MM.1S (cell line): ENCODE measurements at regions not wholly inside any gene's neighbourhood (a gene's known extent, or its start where the extent isn't known, plus 50 kb on each side); places are given as distances from the start of the nearest gene placed in this dataset.

Source experiments
- DNase-seq: peaks from one replicate; pipeline ENCODE4 v3.0.0-alpha.2; 2015
- H2AFZ ChIP-seq: fragments of 300-600 bp; sonication (generic); 2 replicates; pipeline ENCODE4 v1.6.0; 2016; ENCODE audit warnings: antibody characterized with exemption, low read length
- H3F3A ChIP-seq: fragments of 300-600 bp; sonication (generic); 2 replicates; pipeline ENCODE4 v1.6.1; 2016; ENCODE audit warnings: mild to moderate bottlenecking, antibody characterized with exemption, low read length, moderate library complexity, mixed read lengths; ENCODE audit not compliant: insufficient read depth
- H3K27ac ChIP-seq: fragments of 300-600 bp; sonication (generic); 2 replicates; pipeline ENCODE4 v1.5.1; 2016; ENCODE audit warnings: mild to moderate bottlenecking, low read length
- H3K27me3 ChIP-seq: fragments of 300-600 bp; sonication (generic); replicated peaks from 2 replicates; pipeline ENCODE4 v1.6.0; 2016; ENCODE audit warnings: low read length; ENCODE audit not compliant: insufficient read depth
- H3K36me3 ChIP-seq: fragments of 300-600 bp; sonication (generic); replicated peaks from 2 replicates; pipeline ENCODE4 v1.6.1; 2016; ENCODE audit warnings: mild to moderate bottlenecking, low read length, mixed read lengths; ENCODE audit not compliant: insufficient read depth
- H3K4me1 ChIP-seq: fragments of 300-600 bp; sonication (generic); 2 replicates; pipeline ENCODE4 v1.6.1; 2016; ENCODE audit warnings: low read length, mixed read lengths
- H3K4me2 ChIP-seq: fragments of 300-600 bp; sonication (generic); 2 replicates; pipeline ENCODE4 v1.6.0; 2016; ENCODE audit warnings: low read depth, low read length
- H3K4me3 ChIP-seq: fragments of 300-600 bp; sonication (generic); 2 replicates; pipeline ENCODE4 v1.5.1; 2016; ENCODE audit warnings: low read length, mixed read lengths
- H3K79me2 ChIP-seq: fragments of 300-600 bp; sonication (generic); 2 replicates; pipeline ENCODE4 v1.6.1; 2016; ENCODE audit warnings: mixed run types, low read length, mixed read lengths
- H3K9ac ChIP-seq: fragments of 300-600 bp; sonication (generic); 2 replicates; pipeline ENCODE4 v1.6.1; 2016; ENCODE audit warnings: low read length, mixed read lengths
- H3K9me2 ChIP-seq: fragments of 300-600 bp; sonication (generic); replicated peaks from 2 replicates; pipeline ENCODE4 v1.6.1; 2016; ENCODE audit warnings: mild to moderate bottlenecking, low read length, mixed read lengths; ENCODE audit not compliant: insufficient read depth
- H3K9me3 ChIP-seq: fragments of 300-600 bp; sonication (generic); replicated peaks from 2 replicates; pipeline ENCODE4 v1.6.1; 2016; ENCODE audit warnings: mild to moderate bottlenecking, low read length, mixed read lengths; ENCODE audit not compliant: insufficient read depth
- H4K20me1 ChIP-seq: fragments of 300-600 bp; sonication (generic); 2 replicates; pipeline ENCODE4 v1.6.1; 2016; ENCODE audit warnings: mild to moderate bottlenecking, low read length, moderate library complexity, mixed read lengths; ENCODE audit not compliant: insufficient read depth
- EZH2 ChIP-seq: fragments of 300-600 bp; sonication (generic); optimal IDR thresholded peaks from 2 replicates; pipeline ENCODE3; 2017; ENCODE audit warnings: low read depth, mild to moderate bottlenecking, antibody characterized with exemption, low read length, mixed read lengths
- EZH2phosphoT487 ChIP-seq: fragments of 300-600 bp; sonication (generic); IDR thresholded peaks from 2 replicates; pipeline ENCODE4 v1.6.1; 2018; ENCODE audit warnings: antibody characterized with exemption, low read length
- TF ChIP-seq, protein P1 (sequence below): fragments of 300-600 bp; sonication (generic); IDR thresholded peaks from 2 replicates; pipeline ENCODE4 v1.5.1; 2016; ENCODE audit warnings: antibody characterized with exemption, low read length, mixed read lengths

DNA sequence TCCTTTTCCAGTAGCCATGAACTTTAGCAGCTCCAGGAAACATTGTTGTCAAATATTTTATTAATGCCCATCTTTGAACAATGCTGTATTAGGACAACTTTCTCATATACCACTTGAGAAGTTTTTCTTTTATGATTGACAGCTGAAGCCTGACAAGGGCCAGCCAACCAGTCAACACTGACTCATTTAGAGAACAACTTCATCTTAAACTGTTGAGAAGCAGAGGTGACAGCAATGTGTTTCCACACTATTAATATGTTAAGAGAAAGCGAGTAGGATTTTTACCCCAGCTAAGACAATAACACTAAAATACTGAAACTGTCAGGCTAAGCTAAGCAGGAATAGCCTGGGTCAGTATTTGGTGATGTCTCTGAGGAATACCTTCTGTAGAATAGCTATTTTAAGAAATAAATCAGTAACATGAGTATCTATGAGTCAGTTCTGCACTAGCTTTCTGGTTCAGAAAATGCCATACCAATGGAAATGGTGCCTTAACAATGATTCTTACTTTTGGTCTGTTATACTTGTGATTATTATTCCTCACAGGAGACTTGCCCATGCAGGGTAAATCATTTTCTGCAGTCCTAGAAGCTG lies 168.8 kb upstream of the POT1 start:
- DNase-seq = no peak
- Histone ChIP-seq H3K27me3 (no peaks in the 10 kb centered on the region), H3K9me3 (no peaks in the 10 kb centered on the region), H3K79me2 (no peaks in the 10 kb centered on the region), H3K4me1 (no peaks in the 10 kb centered on the region), H3K4me2 (no peak overlapping the region), H2AFZ (no peak overlapping the region), H4K20me1 (no peaks in the 10 kb centered on the region), H3K4me3 (no peak overlapping the region), H3K27ac (no peak overlapping the region), H3K9me2 (no peaks in the 10 kb centered on the region), H3F3A (no peaks in the 10 kb centered on the region), H3K9ac (no peak overlapping the region), H3K36me3 (no peaks in the 10 kb centered on the region)
- TF ChIP-seq, protein P1, sequence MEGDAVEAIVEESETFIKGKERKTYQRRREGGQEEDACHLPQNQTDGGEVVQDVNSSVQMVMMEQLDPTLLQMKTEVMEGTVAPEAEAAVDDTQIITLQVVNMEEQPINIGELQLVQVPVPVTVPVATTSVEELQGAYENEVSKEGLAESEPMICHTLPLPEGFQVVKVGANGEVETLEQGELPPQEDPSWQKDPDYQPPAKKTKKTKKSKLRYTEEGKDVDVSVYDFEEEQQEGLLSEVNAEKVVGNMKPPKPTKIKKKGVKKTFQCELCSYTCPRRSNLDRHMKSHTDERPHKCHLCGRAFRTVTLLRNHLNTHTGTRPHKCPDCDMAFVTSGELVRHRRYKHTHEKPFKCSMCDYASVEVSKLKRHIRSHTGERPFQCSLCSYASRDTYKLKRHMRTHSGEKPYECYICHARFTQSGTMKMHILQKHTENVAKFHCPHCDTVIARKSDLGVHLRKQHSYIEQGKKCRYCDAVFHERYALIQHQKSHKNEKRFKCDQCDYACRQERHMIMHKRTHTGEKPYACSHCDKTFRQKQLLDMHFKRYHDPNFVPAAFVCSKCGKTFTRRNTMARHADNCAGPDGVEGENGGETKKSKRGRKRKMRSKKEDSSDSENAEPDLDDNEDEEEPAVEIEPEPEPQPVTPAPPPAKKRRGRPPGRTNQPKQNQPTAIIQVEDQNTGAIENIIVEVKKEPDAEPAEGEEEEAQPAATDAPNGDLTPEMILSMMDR = no peak
- TF ChIP-seq EZH2 = no peak
- TF ChIP-seq EZH2phosphoT487 = no peak

DNA sequence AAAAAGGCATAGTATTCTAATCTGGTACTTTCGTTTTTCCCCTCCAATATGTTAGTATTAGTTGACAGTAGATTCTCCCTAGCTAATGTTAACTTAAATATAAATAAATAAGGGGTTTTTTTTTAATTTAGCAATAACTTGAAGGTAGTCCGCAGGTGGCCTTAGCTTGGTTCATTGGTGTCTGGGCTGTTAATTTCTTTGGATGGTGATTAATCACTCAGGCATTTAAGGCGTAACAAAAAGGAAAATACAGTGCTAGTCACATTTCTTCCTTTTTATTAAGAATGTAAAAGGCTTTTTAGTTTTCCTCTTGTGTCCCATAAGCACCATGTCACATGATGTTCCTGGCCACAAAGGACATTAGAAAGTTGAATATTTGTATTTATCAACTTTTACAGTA lies 161.0 kb upstream of the POT1 start:
- no peak overlapping the region for H3K4me2 ChIP-seq
- no peaks in the 10 kb centered on the region for H3K9me2 ChIP-seq
- TF ChIP-seq EZH2phosphoT487 (no peak), EZH2 (no peak)
- TF ChIP-seq, protein P1 = no peak

DNA sequence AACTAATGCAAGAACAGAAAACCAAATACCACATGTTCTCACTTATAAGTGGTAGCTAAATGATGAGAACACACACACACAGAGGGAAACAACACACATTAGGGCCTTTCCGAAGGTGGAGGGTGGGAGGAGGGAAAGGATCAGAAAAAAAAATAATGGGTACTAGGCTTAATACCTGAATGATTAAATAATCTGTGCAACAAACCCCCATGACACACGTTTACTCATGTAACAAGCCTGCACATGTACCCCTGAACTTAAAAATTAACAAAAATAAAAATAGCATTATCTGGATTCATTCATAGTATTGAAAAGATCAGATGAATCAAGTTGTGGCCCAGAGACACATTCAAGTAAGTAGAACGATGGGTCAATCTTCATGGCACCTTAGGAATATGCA lies 159.5 kb upstream of the POT1 start:
- Histone ChIP-seq H3K27me3 (no peaks in the 10 kb centered on the region), H3K9me3 (no peaks in the 10 kb centered on the region), H3K4me3 (no peak overlapping the region), H3K4me1 (no peaks in the 10 kb centered on the region), H4K20me1 (no peaks in the 10 kb centered on the region), H3K9ac (no peak overlapping the region), H3K9me2 (no peaks in the 10 kb centered on the region), H3K4me2 (no peak overlapping the region), H3K36me3 (no peaks in the 10 kb centered on the region), H3F3A (no peaks in the 10 kb centered on the region), H3K27ac (no peak overlapping the region), H2AFZ (no peak overlapping the region), H3K79me2 (no peaks in the 10 kb centered on the region)
- TF ChIP-seq EZH2 (no peak), EZH2phosphoT487 (no peak)
- TF ChIP-seq, protein P1 = no peak
- no peak for DNase-seq

More for the DNA sequence above, 161.0 kb upstream of the POT1 start:
- Histone ChIP-seq H4K20me1 (no peaks in the 10 kb centered on the region), H3K36me3 (no peaks in the 10 kb centered on the region), H3K9me3 (no peaks in the 10 kb centered on the region), H2AFZ (no peak overlapping the region), H3K27ac (no peak overlapping the region), H3K27me3 (no peaks in the 10 kb centered on the region), H3K79me2 (no peaks in the 10 kb centered on the region), H3K9ac (no peak overlapping the region), H3K4me1 (no peaks in the 10 kb centered on the region), H3K4me3 (no peak overlapping the region), H3F3A (no peaks in the 10 kb centered on the region)
- DNase-seq = no peak
